ENCODE measurements at regions not wholly inside any gene's neighbourhood (a gene's known extent, or its start where the extent isn't known, plus 50 kb on each side); places are given as distances from the start of the nearest gene placed in this dataset.

DNA sequence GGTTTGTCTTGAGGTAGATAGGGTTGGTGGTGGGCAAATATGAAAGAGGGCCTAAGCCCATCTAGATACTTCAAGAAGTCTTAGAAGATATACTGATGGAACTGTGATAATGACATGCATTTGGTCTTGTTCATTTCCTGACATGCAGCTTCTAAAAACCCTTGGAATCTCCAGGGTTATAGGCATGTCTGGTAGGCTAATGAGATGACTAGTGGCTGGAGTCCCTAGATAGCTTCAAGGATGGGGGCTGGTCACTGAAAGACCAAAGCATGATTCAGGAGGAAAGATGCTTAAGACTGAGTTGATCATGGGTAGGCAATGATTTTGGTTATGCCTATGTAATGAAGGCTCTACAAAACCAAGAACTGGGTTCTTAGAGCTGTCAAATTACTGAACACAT, 217.9 kb upstream of the MOCS1 start:
- TF ChIP-seq, protein P1, sequence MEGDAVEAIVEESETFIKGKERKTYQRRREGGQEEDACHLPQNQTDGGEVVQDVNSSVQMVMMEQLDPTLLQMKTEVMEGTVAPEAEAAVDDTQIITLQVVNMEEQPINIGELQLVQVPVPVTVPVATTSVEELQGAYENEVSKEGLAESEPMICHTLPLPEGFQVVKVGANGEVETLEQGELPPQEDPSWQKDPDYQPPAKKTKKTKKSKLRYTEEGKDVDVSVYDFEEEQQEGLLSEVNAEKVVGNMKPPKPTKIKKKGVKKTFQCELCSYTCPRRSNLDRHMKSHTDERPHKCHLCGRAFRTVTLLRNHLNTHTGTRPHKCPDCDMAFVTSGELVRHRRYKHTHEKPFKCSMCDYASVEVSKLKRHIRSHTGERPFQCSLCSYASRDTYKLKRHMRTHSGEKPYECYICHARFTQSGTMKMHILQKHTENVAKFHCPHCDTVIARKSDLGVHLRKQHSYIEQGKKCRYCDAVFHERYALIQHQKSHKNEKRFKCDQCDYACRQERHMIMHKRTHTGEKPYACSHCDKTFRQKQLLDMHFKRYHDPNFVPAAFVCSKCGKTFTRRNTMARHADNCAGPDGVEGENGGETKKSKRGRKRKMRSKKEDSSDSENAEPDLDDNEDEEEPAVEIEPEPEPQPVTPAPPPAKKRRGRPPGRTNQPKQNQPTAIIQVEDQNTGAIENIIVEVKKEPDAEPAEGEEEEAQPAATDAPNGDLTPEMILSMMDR (IDR thresholded peaks at IDR 0.05; ENCODE audit: poor library complexity): no peak
- no peak for TF ChIP-seq EZH2 (IDR thresholded peaks at IDR 0.05; ENCODE audit: borderline replicate concordance)
